ENCODE measurements at regions not wholly inside any gene's neighbourhood (a gene's known extent, or its start where the extent isn't known, plus 50 kb on each side); places are given as distances from the start of the nearest gene placed in this dataset.

GRCh38 chr6:164436976-164437375 lies 872.4 kb downstream of the C6orf118 start:
- no peak for TF ChIP-seq EZH2 (IDR thresholded peaks at IDR 0.05)
- TF ChIP-seq POLR2AphosphoS5 (IDR thresholded peaks at IDR 0.05; ENCODE audit: borderline replicate concordance, low read depth, low read length), result no peak
